ENCODE measurements at regions not wholly inside any gene's neighbourhood (a gene's known extent, or its start where the extent isn't known, plus 50 kb on each side); places are given as distances from the start of the nearest gene placed in this dataset.
"Not testable (repeated sequence)": the region's sequence is repeated elsewhere in the genome, so short reads cannot be mapped to it uniquely, and the experiment has no call there.

- H2AFZ ChIP-seq, result peak overlapping the region; percentile 75
- H3K4me2 ChIP-seq (ENCODE audit: low read length), result peak overlapping the region; percentile 64
- H3K36me3 ChIP-seq (ENCODE audit: control insufficient read depth, insufficient read depth, low read length), result no peaks in the 10 kb centered on the region
- H3K4me3 ChIP-seq (ENCODE audit: low read depth, low read length), result peak overlapping the region; percentile 38
- no peaks in the 10 kb centered on the region for H3K27me3 ChIP-seq (ENCODE audit: control insufficient read depth, insufficient read depth, low read length)
- no peaks in the 10 kb centered on the region for H3K79me2 ChIP-seq
- peak overlapping the region; percentile 93 for H3K27ac ChIP-seq
- no peaks in the 10 kb centered on the region for H3K9me3 ChIP-seq (ENCODE audit: control insufficient read depth, low read length)
- H3K9ac ChIP-seq, result no peak overlapping the region
- TF ChIP-seq CTCF (IDR thresholded peaks at IDR 0.05), result peak; percentile 24
- H3K4me1 ChIP-seq, result peaks cover 19% of the 10 kb centered on the region
Observed at GRCh38 chr12:14239350-14239934, 126.0 kb upstream of the ATF7IP start.

- Histone ChIP-seq H3K4me3 (ENCODE audit: low read depth, low read length) (peak overlapping the region; percentile 38), H3K4me1 (peaks cover 19% of the 10 kb centered on the region), H3K36me3 (ENCODE audit: control insufficient read depth, insufficient read depth, low read length) (no peaks in the 10 kb centered on the region), H3K9ac (no peak overlapping the region), H3K79me2 (no peaks in the 10 kb centered on the region), H3K27ac (peak overlapping the region; percentile 93), H3K27me3 (ENCODE audit: control insufficient read depth, insufficient read depth, low read length) (no peaks in the 10 kb centered on the region), H2AFZ (peak overlapping the region; percentile 75), H3K9me3 (ENCODE audit: control insufficient read depth, low read length) (no peaks in the 10 kb centered on the region), H3K4me2 (ENCODE audit: low read length) (peak overlapping the region; percentile 64)
- TF ChIP-seq CTCF (IDR thresholded peaks at IDR 0.05), result no peak
Observed at GRCh38 chr12:14239935-14240872, 125.3 kb upstream of the ATF7IP start.

GRCh38 chr12:14240873-14241220 lies 124.6 kb upstream of the ATF7IP start:
- no peak overlapping the region for H3K4me3 ChIP-seq (ENCODE audit: low read depth, low read length)
- H2AFZ ChIP-seq, result peak overlapping the region; percentile 75
- TF ChIP-seq CTCF (IDR thresholded peaks at IDR 0.05), result no peak
- no peak overlapping the region for H3K4me2 ChIP-seq (ENCODE audit: low read length)
- H3K4me1 ChIP-seq, result peaks cover 19% of the 10 kb centered on the region
- no peaks in the 10 kb centered on the region for H3K36me3 ChIP-seq (ENCODE audit: control insufficient read depth, insufficient read depth, low read length)
- no peaks in the 10 kb centered on the region for H3K79me2 ChIP-seq
- H3K9ac ChIP-seq, result no peak overlapping the region
- H3K27me3 ChIP-seq (ENCODE audit: control insufficient read depth, insufficient read depth, low read length), result no peaks in the 10 kb centered on the region
- peak overlapping the region; percentile 93 for H3K27ac ChIP-seq
- no peaks in the 10 kb centered on the region for H3K9me3 ChIP-seq (ENCODE audit: control insufficient read depth, low read length)

GRCh38 chr12:14242825-14243224 lies 122.7 kb upstream of the ATF7IP start:
- not testable (repeated sequence) for H3K36me3 ChIP-seq (ENCODE audit: control insufficient read depth, insufficient read depth, low read length); H2AFZ ChIP-seq; H3K4me2 ChIP-seq (ENCODE audit: low read length); H3K27me3 ChIP-seq (ENCODE audit: control insufficient read depth, insufficient read depth, low read length); H3K79me2 ChIP-seq; H3K27ac ChIP-seq; H3K4me3 ChIP-seq (ENCODE audit: low read depth, low read length); H3K9me3 ChIP-seq (ENCODE audit: control insufficient read depth, low read length); H3K9ac ChIP-seq
- peaks cover 19% of the 10 kb centered on the region for H3K4me1 ChIP-seq

GRCh38 chr12:14243941-14244340 lies 121.5 kb upstream of the ATF7IP start:
- no peak overlapping the region for H3K4me2 ChIP-seq (ENCODE audit: low read length)
- H3K27me3 ChIP-seq (ENCODE audit: control insufficient read depth, insufficient read depth, low read length), result no peaks in the 10 kb centered on the region
- no peaks in the 10 kb centered on the region for H3K79me2 ChIP-seq
- H2AFZ ChIP-seq, result no peak overlapping the region
- H3K27ac ChIP-seq, result no peak overlapping the region
- H3K4me3 ChIP-seq (ENCODE audit: low read depth, low read length), result no peak overlapping the region
- H3K9ac ChIP-seq, result no peak overlapping the region
- no peaks in the 10 kb centered on the region for H3K9me3 ChIP-seq (ENCODE audit: control insufficient read depth, low read length)
- peaks cover 17% of the 10 kb centered on the region for H3K4me1 ChIP-seq
- no peaks in the 10 kb centered on the region for H3K36me3 ChIP-seq (ENCODE audit: control insufficient read depth, insufficient read depth, low read length)
- TF ChIP-seq CTCF (IDR thresholded peaks at IDR 0.05), result no peak
